DND-41 (cell line): ENCODE measurements at regions not wholly inside any gene's neighbourhood (a gene's known extent, or its start where the extent isn't known, plus 50 kb on each side); places are given as distances from the start of the nearest gene placed in this dataset.

Source experiments
- EZH2 ChIP-seq: IDR thresholded peaks from 3 replicates; pipeline ENCODE4 v1.6.1; 2012; ENCODE audit warnings: borderline replicate concordance, low read depth, mild to moderate bottlenecking, moderate library complexity, low read length, inconsistent platforms; ENCODE audit not compliant: severe bottlenecking
- TF ChIP-seq, protein P1 (sequence below): IDR thresholded peaks from 2 replicates; pipeline ENCODE4 v1.5.1; 2012; ENCODE audit warnings: borderline replicate concordance, low read length, moderate library complexity, mild to moderate bottlenecking; ENCODE audit not compliant: poor library complexity, severe bottlenecking; ENCODE audit errors: extremely low read depth

DNA sequence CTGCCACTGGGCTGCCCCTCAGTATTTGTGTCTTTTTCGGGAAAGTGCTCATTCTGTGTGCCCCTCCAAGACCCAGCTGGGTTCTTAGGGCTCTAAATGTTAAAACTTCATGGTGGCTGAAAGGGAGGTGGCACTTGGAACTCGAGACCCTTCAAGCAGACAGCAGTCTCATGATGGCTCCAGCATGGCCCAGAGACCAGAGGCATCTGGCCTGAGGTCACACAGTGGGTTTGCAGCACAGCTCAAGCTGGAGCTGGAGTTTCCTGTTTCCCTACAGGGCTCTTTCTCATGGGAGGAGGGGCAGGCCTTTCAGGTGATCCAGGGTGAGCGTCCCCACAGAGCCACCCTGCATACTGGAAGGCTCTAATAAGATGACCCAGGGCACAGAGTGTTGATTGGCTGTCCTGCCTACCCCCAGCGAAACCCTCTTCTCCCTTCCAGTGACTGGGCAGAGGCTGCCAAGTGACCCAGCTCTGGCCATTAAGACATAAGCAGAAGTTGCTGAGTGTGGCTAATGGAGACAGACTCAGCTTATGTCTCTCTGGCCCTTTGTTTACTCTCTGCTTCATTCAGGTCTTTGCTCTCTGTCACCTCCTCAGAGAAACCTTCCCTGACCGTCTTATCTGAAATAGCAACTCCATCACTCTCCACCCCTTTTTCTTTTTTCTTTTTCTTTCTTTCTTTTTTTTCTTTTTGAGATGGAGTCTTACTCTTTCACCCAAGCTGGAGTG, 166.6 kb upstream of the SMAD3 start:
- TF ChIP-seq, protein P1, sequence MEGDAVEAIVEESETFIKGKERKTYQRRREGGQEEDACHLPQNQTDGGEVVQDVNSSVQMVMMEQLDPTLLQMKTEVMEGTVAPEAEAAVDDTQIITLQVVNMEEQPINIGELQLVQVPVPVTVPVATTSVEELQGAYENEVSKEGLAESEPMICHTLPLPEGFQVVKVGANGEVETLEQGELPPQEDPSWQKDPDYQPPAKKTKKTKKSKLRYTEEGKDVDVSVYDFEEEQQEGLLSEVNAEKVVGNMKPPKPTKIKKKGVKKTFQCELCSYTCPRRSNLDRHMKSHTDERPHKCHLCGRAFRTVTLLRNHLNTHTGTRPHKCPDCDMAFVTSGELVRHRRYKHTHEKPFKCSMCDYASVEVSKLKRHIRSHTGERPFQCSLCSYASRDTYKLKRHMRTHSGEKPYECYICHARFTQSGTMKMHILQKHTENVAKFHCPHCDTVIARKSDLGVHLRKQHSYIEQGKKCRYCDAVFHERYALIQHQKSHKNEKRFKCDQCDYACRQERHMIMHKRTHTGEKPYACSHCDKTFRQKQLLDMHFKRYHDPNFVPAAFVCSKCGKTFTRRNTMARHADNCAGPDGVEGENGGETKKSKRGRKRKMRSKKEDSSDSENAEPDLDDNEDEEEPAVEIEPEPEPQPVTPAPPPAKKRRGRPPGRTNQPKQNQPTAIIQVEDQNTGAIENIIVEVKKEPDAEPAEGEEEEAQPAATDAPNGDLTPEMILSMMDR: no peak
- no peak for TF ChIP-seq EZH2
